Retinal pigment epithelial cell (primary cell): ENCODE measurements at regions not wholly inside any gene's neighbourhood (a gene's known extent, or its start where the extent isn't known, plus 50 kb on each side); places are given as distances from the start of the nearest gene placed in this dataset.

Source experiments
- DNase-seq: peaks from one replicate; pipeline ENCODE4 v3.0.0-alpha.2; 2010; ENCODE audit warnings: low read depth
- H3K4me3 ChIP-seq: 2 replicates; pipeline ENCODE4 v1.5.1; 2011; ENCODE audit warnings: mild to moderate bottlenecking, low read length, control low read depth, moderate library complexity
- CTCF ChIP-seq: conservative IDR thresholded peaks from 2 replicates; pipeline ENCODE4 v1.5.1; 2011; ENCODE audit warnings: low read depth, low read length, control low read depth, inconsistent platforms

- no peak overlapping the region for H3K4me3 ChIP-seq
- no peak for DNase-seq
- TF ChIP-seq CTCF, result no peak
Observed at GRCh38 chr4:3870567-3870962, 104.4 kb downstream of the ADRA2C start.

- no peak for DNase-seq
- TF ChIP-seq CTCF, result no peak
- no peak overlapping the region for H3K4me3 ChIP-seq
Observed at GRCh38 chr4:3871181-3871852, 105.1 kb downstream of the ADRA2C start.

- TF ChIP-seq CTCF, result no peak
- no peak overlapping the region for H3K4me3 ChIP-seq
Observed at GRCh38 chr4:3871881-3872833, 106.0 kb downstream of the ADRA2C start.

GRCh38 chr4:3872834-3873313, 106.7 kb downstream of the ADRA2C start:
- no peak for DNase-seq
- no peak overlapping the region for H3K4me3 ChIP-seq
- no peak for TF ChIP-seq CTCF

More at GRCh38 chr4:3871881-3872833, 106.0 kb downstream of the ADRA2C start:
- DNase-seq, result no peak

- no peak overlapping the region for H3K4me3 ChIP-seq
- no peak for DNase-seq
- TF ChIP-seq CTCF, result no peak
Observed at GRCh38 chr4:3873408-3874027, 107.3 kb downstream of the ADRA2C start.

- no peak overlapping the region for H3K4me3 ChIP-seq
- TF ChIP-seq CTCF, result no peak
- no peak for DNase-seq
Observed at GRCh38 chr4:3874028-3874415, 107.8 kb downstream of the ADRA2C start.
